OCI-LY1 (cell line): ENCODE measurements at regions not wholly inside any gene's neighbourhood (a gene's known extent, or its start where the extent isn't known, plus 50 kb on each side); places are given as distances from the start of the nearest gene placed in this dataset.
A peak's percentile ranks its signal among the peaks of the same experiment; 100 is the strongest.

Experiments used
- H2AFZ ChIP-seq: fragments of 200-600 bp; sonication (generic), shearing (Covaris generic); 2 replicates; pipeline ENCODE4 v1.6.0; 2014; ENCODE audit warnings: antibody characterized with exemption, mild to moderate bottlenecking, low read length
- H3F3A ChIP-seq: fragments of 200-600 bp; sonication (generic), shearing (Covaris generic); 2 replicates; pipeline ENCODE4 v1.6.0; 2014; ENCODE audit warnings: mild to moderate bottlenecking, antibody characterized with exemption, low read length, moderate library complexity; ENCODE audit not compliant: insufficient read depth
- H3K27ac ChIP-seq: fragments of 200-600 bp; sonication (generic); 2 replicates; pipeline ENCODE4 v1.5.1; 2014; ENCODE audit warnings: low read length, mixed run types, mild to moderate bottlenecking, low read depth; ENCODE audit not compliant: poor library complexity, severe bottlenecking
- H3K27me3 ChIP-seq: fragments of 200-600 bp; sonication (generic); 2 replicates; pipeline ENCODE4 v1.6.0; 2014; ENCODE audit warnings: antibody characterized with exemption, mild to moderate bottlenecking, low read length, moderate library complexity; ENCODE audit not compliant: insufficient read depth
- H3K36me3 ChIP-seq: fragments of 200-600 bp; sonication (generic); 2 replicates; pipeline ENCODE4 v1.6.1; 2014; ENCODE audit warnings: mild to moderate bottlenecking, antibody characterized with exemption, low read length, moderate library complexity, mixed read lengths; ENCODE audit not compliant: insufficient read depth
- H3K4me1 ChIP-seq: fragments of 200-600 bp; sonication (generic); 2 replicates; pipeline ENCODE4 v1.5.1; 2014; ENCODE audit warnings: mild to moderate bottlenecking, low read length, moderate library complexity; ENCODE audit not compliant: insufficient read depth, severe bottlenecking
- H3K4me2 ChIP-seq: fragments of 200-600 bp; sonication (generic), shearing (Covaris generic); 2 replicates; pipeline ENCODE4 v1.6.1; 2014; ENCODE audit warnings: low read length
- H3K4me3 ChIP-seq: fragments of 200-600 bp; sonication (generic); 2 replicates; pipeline ENCODE4 v1.5.1; 2014; ENCODE audit warnings: low read length, low read depth, mild to moderate bottlenecking, mixed read lengths; ENCODE audit not compliant: poor library complexity, severe bottlenecking
- H3K79me2 ChIP-seq: fragments of 200-600 bp; shearing (Covaris generic); 2 replicates; pipeline ENCODE4 v1.6.1; 2016; ENCODE audit warnings: mixed run types, low read length, mixed read lengths; ENCODE audit not compliant: insufficient read depth
- H3K9ac ChIP-seq: fragments of 200-600 bp; sonication (generic), shearing (Covaris generic); 2 replicates; pipeline ENCODE4 v1.6.1; 2014; ENCODE audit warnings: mild to moderate bottlenecking, low read length, mixed read lengths
- H3K9me2 ChIP-seq: fragments of 200-600 bp; sonication (generic), shearing (Covaris generic); 2 replicates; pipeline ENCODE4 v1.6.1; 2014; ENCODE audit warnings: low read depth, mild to moderate bottlenecking, low read length, mixed read lengths
- H3K9me3 ChIP-seq: fragments of 200-600 bp; shearing (Covaris generic); 2 replicates; pipeline ENCODE4 v1.6.1; 2014; ENCODE audit warnings: low read length, mixed read lengths
- H4K20me1 ChIP-seq: fragments of 200-600 bp; sonication (generic), shearing (Covaris generic); 2 replicates; pipeline ENCODE4 v1.6.0; 2016; ENCODE audit warnings: mild to moderate bottlenecking, low read length; ENCODE audit not compliant: insufficient read depth
- EZH2 ChIP-seq: fragments of 200-600 bp; sonication (generic), shearing (Covaris generic); IDR thresholded peaks from 2 replicates; pipeline ENCODE4 v1.8.0; 2017; ENCODE audit warnings: borderline replicate concordance, mixed run types, mild to moderate bottlenecking, antibody characterized with exemption, low read length, moderate library complexity, mixed read lengths
- TF ChIP-seq, protein P1 (sequence below): fragments of 200-600 bp; sonication (generic), shearing (Covaris generic); IDR thresholded peaks from 2 replicates; pipeline ENCODE4 v1.5.1; 2017; ENCODE audit warnings: mild to moderate bottlenecking, antibody characterized with exemption, low read length, moderate library complexity, mixed read lengths

DNA sequence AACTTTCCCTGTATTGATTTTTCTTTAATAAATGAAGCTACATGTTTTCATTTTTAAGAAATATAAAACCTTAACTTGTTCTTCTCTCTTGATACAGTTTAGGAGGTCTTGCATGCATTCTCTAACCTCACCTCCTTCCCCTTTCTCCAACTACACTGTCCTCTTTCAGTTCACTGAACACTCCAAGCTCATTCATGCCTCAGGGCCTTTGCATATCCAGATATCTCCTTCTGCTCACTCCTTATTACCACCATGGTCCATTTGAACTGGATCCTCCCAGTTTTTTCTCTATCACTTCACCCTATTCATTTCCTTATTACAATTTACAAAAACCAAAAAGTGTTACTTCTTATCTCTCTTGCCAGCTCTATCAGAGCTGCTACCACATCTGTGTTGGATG is 242.9 kb upstream of the PLEKHG7 start:
- H3K9me2 ChIP-seq: no peaks in the 10 kb centered on the region
- no peaks in the 10 kb centered on the region for H3K27me3 ChIP-seq
- H3K27ac ChIP-seq: peak overlapping the region; percentile 99
- H3K4me3 ChIP-seq: no peak overlapping the region
- no peak for TF ChIP-seq EZH2
- TF ChIP-seq, protein P1, sequence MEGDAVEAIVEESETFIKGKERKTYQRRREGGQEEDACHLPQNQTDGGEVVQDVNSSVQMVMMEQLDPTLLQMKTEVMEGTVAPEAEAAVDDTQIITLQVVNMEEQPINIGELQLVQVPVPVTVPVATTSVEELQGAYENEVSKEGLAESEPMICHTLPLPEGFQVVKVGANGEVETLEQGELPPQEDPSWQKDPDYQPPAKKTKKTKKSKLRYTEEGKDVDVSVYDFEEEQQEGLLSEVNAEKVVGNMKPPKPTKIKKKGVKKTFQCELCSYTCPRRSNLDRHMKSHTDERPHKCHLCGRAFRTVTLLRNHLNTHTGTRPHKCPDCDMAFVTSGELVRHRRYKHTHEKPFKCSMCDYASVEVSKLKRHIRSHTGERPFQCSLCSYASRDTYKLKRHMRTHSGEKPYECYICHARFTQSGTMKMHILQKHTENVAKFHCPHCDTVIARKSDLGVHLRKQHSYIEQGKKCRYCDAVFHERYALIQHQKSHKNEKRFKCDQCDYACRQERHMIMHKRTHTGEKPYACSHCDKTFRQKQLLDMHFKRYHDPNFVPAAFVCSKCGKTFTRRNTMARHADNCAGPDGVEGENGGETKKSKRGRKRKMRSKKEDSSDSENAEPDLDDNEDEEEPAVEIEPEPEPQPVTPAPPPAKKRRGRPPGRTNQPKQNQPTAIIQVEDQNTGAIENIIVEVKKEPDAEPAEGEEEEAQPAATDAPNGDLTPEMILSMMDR: no peak
- no peaks in the 10 kb centered on the region for H4K20me1 ChIP-seq
- no peak overlapping the region for H3K9ac ChIP-seq
- H3F3A ChIP-seq: peaks cover 7% of the 10 kb centered on the region; the same call in 1 of the 2 replicates
- H2AFZ ChIP-seq: no peak overlapping the region
- H3K4me2 ChIP-seq: no peak overlapping the region
- no peaks in the 10 kb centered on the region for H3K36me3 ChIP-seq
- peaks cover 3% of the 10 kb centered on the region; the same call in 1 of the 2 replicates for H3K9me3 ChIP-seq
- peaks cover 64% of the 10 kb centered on the region for H3K4me1 ChIP-seq
- no peaks in the 10 kb centered on the region for H3K79me2 ChIP-seq

DNA sequence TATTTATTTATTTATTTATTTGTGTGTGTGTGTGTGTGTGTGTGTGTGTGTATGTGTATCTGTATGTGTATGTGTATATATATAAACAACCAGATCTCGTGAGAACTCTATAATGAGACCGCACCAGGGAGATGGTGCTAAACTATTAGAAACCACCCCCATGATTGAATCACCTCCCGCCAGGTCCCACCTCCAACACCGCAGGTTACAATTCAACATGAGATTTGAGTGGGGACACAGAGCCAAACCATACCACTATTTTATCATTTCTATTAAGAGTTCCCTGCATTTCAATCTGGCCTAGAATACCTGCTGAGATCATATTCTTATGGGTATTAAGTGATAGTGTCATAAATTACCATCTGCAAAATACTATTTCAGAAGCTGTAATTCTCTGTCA is 243.8 kb upstream of the PLEKHG7 start:
- no peak overlapping the region for H3K4me2 ChIP-seq
- H3K9me2 ChIP-seq: no peaks in the 10 kb centered on the region
- no peak overlapping the region for H3K27ac ChIP-seq
- no peaks in the 10 kb centered on the region for H4K20me1 ChIP-seq
- H3K4me3 ChIP-seq: no peak overlapping the region
- peaks cover 56% of the 10 kb centered on the region for H3K4me1 ChIP-seq
- TF ChIP-seq, protein P1: no peak
- no peak for TF ChIP-seq EZH2
- no peak overlapping the region for H3K9ac ChIP-seq
- peaks cover 3% of the 10 kb centered on the region; the same call in 1 of the 2 replicates for H3K9me3 ChIP-seq
- peaks cover 7% of the 10 kb centered on the region; the same call in 1 of the 2 replicates for H3F3A ChIP-seq
- H3K27me3 ChIP-seq: no peaks in the 10 kb centered on the region
- no peaks in the 10 kb centered on the region for H3K79me2 ChIP-seq
- no peaks in the 10 kb centered on the region for H3K36me3 ChIP-seq
- H2AFZ ChIP-seq: no peak overlapping the region

DNA sequence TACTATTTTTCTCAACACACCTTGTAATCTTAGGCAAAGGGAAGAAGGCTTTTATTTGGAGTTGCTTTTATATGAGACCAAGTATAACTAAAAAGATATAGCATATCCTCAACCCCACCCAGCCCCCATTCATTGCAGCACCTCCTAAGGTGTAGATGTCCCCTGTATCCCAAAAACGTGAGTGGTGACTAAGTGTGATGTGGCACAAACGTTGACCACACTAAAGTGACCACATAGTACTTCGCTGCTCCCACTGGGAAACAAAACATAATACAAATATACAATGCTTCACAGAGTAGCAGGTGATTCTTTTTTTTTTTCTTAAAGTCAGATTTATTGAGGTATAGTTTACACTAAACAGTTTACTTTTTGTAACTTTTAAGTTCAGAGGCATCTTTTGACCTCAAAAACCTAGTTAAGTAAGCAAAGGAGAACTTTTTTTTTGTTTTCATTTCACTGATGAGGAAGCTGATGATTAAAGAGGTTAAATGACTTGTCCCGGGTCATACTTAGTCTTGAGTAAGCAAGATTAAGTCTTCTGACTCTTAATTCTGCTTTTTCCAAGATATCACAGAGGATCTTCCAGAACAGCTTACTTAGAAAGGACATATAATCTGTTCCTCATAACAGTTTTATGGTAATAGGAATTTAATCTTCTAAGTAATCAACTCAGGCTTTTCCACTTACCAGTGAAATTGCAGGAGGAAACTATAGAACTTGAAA is 245.2 kb upstream of the PLEKHG7 start:
- Histone ChIP-seq H3K27me3 (no peaks in the 10 kb centered on the region), H3K9me3 (peaks cover 3% of the 10 kb centered on the region; the same call in 1 of the 2 replicates), H3K36me3 (no peaks in the 10 kb centered on the region), H3K4me2 (no peak overlapping the region), H3K79me2 (no peaks in the 10 kb centered on the region), H4K20me1 (no peaks in the 10 kb centered on the region), H3F3A (peaks cover 6% of the 10 kb centered on the region; the same call in 1 of the 2 replicates), H2AFZ (no peak overlapping the region), H3K4me1 (peaks cover 42% of the 10 kb centered on the region), H3K9ac (no peak overlapping the region), H3K27ac (peak overlapping the region; percentile 48), H3K9me2 (no peaks in the 10 kb centered on the region), H3K4me3 (no peak overlapping the region)
- TF ChIP-seq, protein P1: no peak
- TF ChIP-seq EZH2: no peak
